ENCODE measurements at regions not wholly inside any gene's neighbourhood (a gene's known extent, or its start where the extent isn't known, plus 50 kb on each side); places are given as distances from the start of the nearest gene placed in this dataset.
A peak's percentile ranks its signal among the peaks of the same experiment; 100 is the strongest.

GRCh38 chr18:2258954-2259353 lies 312.4 kb downstream of the METTL4 start:
- Mint-ChIP-seq H3K36me3 (no peaks in the 10 kb centered on the region), H3K27me3 (ENCODE audit: low read depth) (no peaks in the 10 kb centered on the region)

GRCh38 chr18:2263303-2263890 lies 307.9 kb downstream of the METTL4 start:
- DNase-seq (ENCODE audit: low spot score in 2 of 2, unreplicated experiment in 2 of 2), result no peak
- peaks cover 3% of the 10 kb centered on the region for H3K27me3 Mint-ChIP-seq (ENCODE audit: low read depth)
- H3K9me3 Mint-ChIP-seq, result no peaks in the 10 kb centered on the region
- no peak for TF ChIP-seq CTCF (IDR thresholded peaks at IDR 0.05; ENCODE audit: unreplicated experiment)
- H3K27ac Mint-ChIP-seq, result no peak overlapping the region
- peaks cover 7% of the 10 kb centered on the region for H3K4me1 Mint-ChIP-seq
- H3K36me3 Mint-ChIP-seq, result no peaks in the 10 kb centered on the region
- no peak overlapping the region for H3K4me3 Mint-ChIP-seq

More at GRCh38 chr18:2258954-2259353, 312.4 kb downstream of the METTL4 start:
- DNase-seq (ENCODE audit: low spot score in 2 of 2, unreplicated experiment in 2 of 2), result no peak
- no peak for TF ChIP-seq CTCF (IDR thresholded peaks at IDR 0.05; ENCODE audit: unreplicated experiment)
- Mint-ChIP-seq H3K4me1 (peaks cover 11% of the 10 kb centered on the region), H3K4me3 (no peak overlapping the region), H3K27ac (peak overlapping the region; percentile 57), H3K9me3 (peaks cover 23% of the 10 kb centered on the region)

- TF ChIP-seq CTCF (IDR thresholded peaks at IDR 0.05; ENCODE audit: unreplicated experiment), result no peak
- DNase-seq (ENCODE audit: low spot score in 2 of 2, unreplicated experiment in 2 of 2), result no peak
- no peaks in the 10 kb centered on the region for H3K4me1 Mint-ChIP-seq
- H3K36me3 Mint-ChIP-seq, result no peaks in the 10 kb centered on the region
- H3K4me3 Mint-ChIP-seq, result no peak overlapping the region
- H3K9me3 Mint-ChIP-seq, result peaks cover 3% of the 10 kb centered on the region
- peaks cover 4% of the 10 kb centered on the region for H3K27me3 Mint-ChIP-seq (ENCODE audit: low read depth)
- H3K27ac Mint-ChIP-seq, result no peak overlapping the region
Observed at GRCh38 chr18:2274613-2275012, 296.7 kb downstream of the METTL4 start.

- Mint-ChIP-seq H3K4me1 (no peaks in the 10 kb centered on the region), H3K27ac (no peak overlapping the region), H3K27me3 (ENCODE audit: low read depth) (no peaks in the 10 kb centered on the region), H3K9me3 (no peaks in the 10 kb centered on the region), H3K36me3 (no peaks in the 10 kb centered on the region), H3K4me3 (no peak overlapping the region)
- DNase-seq (ENCODE audit: low spot score in 2 of 2, unreplicated experiment in 2 of 2), result no peak
- TF ChIP-seq CTCF (IDR thresholded peaks at IDR 0.05; ENCODE audit: unreplicated experiment), result no peak
Observed at GRCh38 chr18:2281086-2281485, 290.2 kb downstream of the METTL4 start.

- Mint-ChIP-seq H3K4me3 (no peak overlapping the region), H3K27me3 (ENCODE audit: low read depth) (no peaks in the 10 kb centered on the region), H3K27ac (no peak overlapping the region), H3K36me3 (no peaks in the 10 kb centered on the region), H3K4me1 (no peaks in the 10 kb centered on the region), H3K9me3 (no peaks in the 10 kb centered on the region)
- DNase-seq (ENCODE audit: low spot score in 2 of 2, unreplicated experiment in 2 of 2), result no peak
- no peak for TF ChIP-seq CTCF (IDR thresholded peaks at IDR 0.05; ENCODE audit: unreplicated experiment)
Observed at GRCh38 chr18:2281523-2282199, 289.6 kb downstream of the METTL4 start.

Data from mesothelial cell of epicardium (in vitro differentiated cells).